WTC11 (cell line): ENCODE measurements at regions not wholly inside any gene's neighbourhood (a gene's known extent, or its start where the extent isn't known, plus 50 kb on each side); places are given as distances from the start of the nearest gene placed in this dataset.

Source experiments
- ATF1 ChIP-seq: sonication (generic); formaldehyde crosslinking; IDR thresholded peaks from 2 replicates; pipeline ENCODE4 v1.8.1; 2023; ENCODE audit warnings: mild to moderate bottlenecking, moderate library complexity, missing genetic modification reagents
- ATF6 ChIP-seq: sonication (generic); formaldehyde crosslinking; IDR thresholded peaks from 2 replicates; pipeline ENCODE4 v1.8.1; 2023; ENCODE audit warnings: mild to moderate bottlenecking, missing genetic modification reagents
- ESRRA ChIP-seq: sonication (generic); formaldehyde crosslinking; IDR thresholded peaks from 2 replicates; pipeline ENCODE4 v1.8.1; 2022; ENCODE audit warnings: mild to moderate bottlenecking, missing genetic modification reagents, borderline replicate concordance
- FOXP1 ChIP-seq: sonication (generic); formaldehyde crosslinking; IDR thresholded peaks from 2 replicates; pipeline ENCODE4 v1.8.0; 2022; ENCODE audit warnings: missing genetic modification reagents, mild to moderate bottlenecking, moderate library complexity, borderline replicate concordance
- MAX ChIP-seq: sonication (generic); formaldehyde crosslinking; IDR thresholded peaks from 2 replicates; pipeline ENCODE4 v1.8.0; 2022; ENCODE audit warnings: mild to moderate bottlenecking, missing genetic modification reagents
- TEAD1 ChIP-seq: sonication (generic); formaldehyde crosslinking; IDR thresholded peaks from 2 replicates; pipeline ENCODE4 v1.8.0; 2022; ENCODE audit warnings: mild to moderate bottlenecking, missing genetic modification reagents
- TF ChIP-seq, protein P1 (sequence below): sonication (generic); formaldehyde crosslinking; IDR thresholded peaks from 2 replicates; pipeline ENCODE4 v1.8.1; 2023; ENCODE audit warnings: mild to moderate bottlenecking, missing genetic modification reagents, moderate library complexity
- TF ChIP-seq, protein P2 (sequence below): fragments of 200-600 bp; IDR thresholded peaks from 2 replicates; pipeline ENCODE4 v1.8.0; 2022; ENCODE audit warnings: antibody characterized with exemption
- TF ChIP-seq, protein P3 (sequence below): sonication (generic); formaldehyde crosslinking; IDR thresholded peaks from 2 replicates; pipeline ENCODE4 v1.8.0; 2022; ENCODE audit warnings: mild to moderate bottlenecking, missing genetic modification reagents

DNA sequence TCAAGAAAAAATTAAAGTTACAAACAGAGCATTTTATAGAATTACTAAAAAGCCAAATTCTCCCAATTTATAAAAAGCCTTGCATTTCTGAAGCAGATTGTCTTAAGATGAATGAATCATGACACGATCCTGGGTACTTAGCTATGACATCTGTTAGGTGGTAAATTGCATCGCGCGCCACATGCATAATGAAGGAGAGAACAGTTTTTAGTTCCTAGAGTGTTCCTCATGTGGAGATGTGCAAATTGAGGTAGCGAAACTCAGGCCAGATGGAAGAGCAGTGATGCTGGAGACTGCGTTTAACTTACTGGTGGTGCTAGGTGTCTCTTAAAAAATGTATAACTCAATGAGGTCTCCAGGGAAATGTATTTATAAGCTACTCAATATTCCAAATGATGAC is 516.1 kb downstream of the EFNA5 start:
- TF ChIP-seq ATF6 (CRISPR knock-in tag) (no peak), MAX (CRISPR knock-in tag) (no peak), ATF1 (CRISPR knock-in tag) (no peak), FOXP1 (CRISPR knock-in tag) (no peak), TEAD1 (CRISPR knock-in tag) (no peak), ESRRA (CRISPR knock-in tag) (no peak)
- TF ChIP-seq, protein P1, sequence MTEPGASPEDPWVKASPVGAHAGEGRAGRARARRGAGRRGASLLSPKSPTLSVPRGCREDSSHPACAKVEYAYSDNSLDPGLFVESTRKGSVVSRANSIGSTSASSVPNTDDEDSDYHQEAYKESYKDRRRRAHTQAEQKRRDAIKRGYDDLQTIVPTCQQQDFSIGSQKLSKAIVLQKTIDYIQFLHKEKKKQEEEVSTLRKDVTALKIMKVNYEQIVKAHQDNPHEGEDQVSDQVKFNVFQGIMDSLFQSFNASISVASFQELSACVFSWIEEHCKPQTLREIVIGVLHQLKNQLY, result no peak
- TF ChIP-seq, protein P2, sequence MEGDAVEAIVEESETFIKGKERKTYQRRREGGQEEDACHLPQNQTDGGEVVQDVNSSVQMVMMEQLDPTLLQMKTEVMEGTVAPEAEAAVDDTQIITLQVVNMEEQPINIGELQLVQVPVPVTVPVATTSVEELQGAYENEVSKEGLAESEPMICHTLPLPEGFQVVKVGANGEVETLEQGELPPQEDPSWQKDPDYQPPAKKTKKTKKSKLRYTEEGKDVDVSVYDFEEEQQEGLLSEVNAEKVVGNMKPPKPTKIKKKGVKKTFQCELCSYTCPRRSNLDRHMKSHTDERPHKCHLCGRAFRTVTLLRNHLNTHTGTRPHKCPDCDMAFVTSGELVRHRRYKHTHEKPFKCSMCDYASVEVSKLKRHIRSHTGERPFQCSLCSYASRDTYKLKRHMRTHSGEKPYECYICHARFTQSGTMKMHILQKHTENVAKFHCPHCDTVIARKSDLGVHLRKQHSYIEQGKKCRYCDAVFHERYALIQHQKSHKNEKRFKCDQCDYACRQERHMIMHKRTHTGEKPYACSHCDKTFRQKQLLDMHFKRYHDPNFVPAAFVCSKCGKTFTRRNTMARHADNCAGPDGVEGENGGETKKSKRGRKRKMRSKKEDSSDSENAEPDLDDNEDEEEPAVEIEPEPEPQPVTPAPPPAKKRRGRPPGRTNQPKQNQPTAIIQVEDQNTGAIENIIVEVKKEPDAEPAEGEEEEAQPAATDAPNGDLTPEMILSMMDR, result no peak
- TF ChIP-seq, protein P3, sequence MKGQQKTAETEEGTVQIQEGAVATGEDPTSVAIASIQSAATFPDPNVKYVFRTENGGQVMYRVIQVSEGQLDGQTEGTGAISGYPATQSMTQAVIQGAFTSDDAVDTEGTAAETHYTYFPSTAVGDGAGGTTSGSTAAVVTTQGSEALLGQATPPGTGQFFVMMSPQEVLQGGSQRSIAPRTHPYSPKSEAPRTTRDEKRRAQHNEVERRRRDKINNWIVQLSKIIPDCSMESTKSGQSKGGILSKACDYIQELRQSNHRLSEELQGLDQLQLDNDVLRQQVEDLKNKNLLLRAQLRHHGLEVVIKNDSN (CRISPR knock-in tag), result no peak
